MM.1S (cell line): ENCODE measurements at regions not wholly inside any gene's neighbourhood (a gene's known extent, or its start where the extent isn't known, plus 50 kb on each side); places are given as distances from the start of the nearest gene placed in this dataset.

ENCODE experiments used
- DNase-seq: peaks from one replicate; pipeline ENCODE4 v3.0.0-alpha.2; 2015
- H2AFZ ChIP-seq: fragments of 300-600 bp; sonication (generic); 2 replicates; pipeline ENCODE4 v1.6.0; 2016; ENCODE audit warnings: antibody characterized with exemption, low read length
- H3F3A ChIP-seq: fragments of 300-600 bp; sonication (generic); 2 replicates; pipeline ENCODE4 v1.6.1; 2016; ENCODE audit warnings: mild to moderate bottlenecking, antibody characterized with exemption, low read length, moderate library complexity, mixed read lengths; ENCODE audit not compliant: insufficient read depth
- H3K27ac ChIP-seq: fragments of 300-600 bp; sonication (generic); 2 replicates; pipeline ENCODE4 v1.5.1; 2016; ENCODE audit warnings: mild to moderate bottlenecking, low read length
- H3K27me3 ChIP-seq: fragments of 300-600 bp; sonication (generic); replicated peaks from 2 replicates; pipeline ENCODE4 v1.6.0; 2016; ENCODE audit warnings: low read length; ENCODE audit not compliant: insufficient read depth
- H3K36me3 ChIP-seq: fragments of 300-600 bp; sonication (generic); replicated peaks from 2 replicates; pipeline ENCODE4 v1.6.1; 2016; ENCODE audit warnings: mild to moderate bottlenecking, low read length, mixed read lengths; ENCODE audit not compliant: insufficient read depth
- H3K4me1 ChIP-seq: fragments of 300-600 bp; sonication (generic); 2 replicates; pipeline ENCODE4 v1.6.1; 2016; ENCODE audit warnings: low read length, mixed read lengths
- H3K4me2 ChIP-seq: fragments of 300-600 bp; sonication (generic); 2 replicates; pipeline ENCODE4 v1.6.0; 2016; ENCODE audit warnings: low read depth, low read length
- H3K4me3 ChIP-seq: fragments of 300-600 bp; sonication (generic); 2 replicates; pipeline ENCODE4 v1.5.1; 2016; ENCODE audit warnings: low read length, mixed read lengths
- H3K79me2 ChIP-seq: fragments of 300-600 bp; sonication (generic); 2 replicates; pipeline ENCODE4 v1.6.1; 2016; ENCODE audit warnings: mixed run types, low read length, mixed read lengths
- H3K9ac ChIP-seq: fragments of 300-600 bp; sonication (generic); 2 replicates; pipeline ENCODE4 v1.6.1; 2016; ENCODE audit warnings: low read length, mixed read lengths
- H3K9me2 ChIP-seq: fragments of 300-600 bp; sonication (generic); replicated peaks from 2 replicates; pipeline ENCODE4 v1.6.1; 2016; ENCODE audit warnings: mild to moderate bottlenecking, low read length, mixed read lengths; ENCODE audit not compliant: insufficient read depth
- H3K9me3 ChIP-seq: fragments of 300-600 bp; sonication (generic); replicated peaks from 2 replicates; pipeline ENCODE4 v1.6.1; 2016; ENCODE audit warnings: mild to moderate bottlenecking, low read length, mixed read lengths; ENCODE audit not compliant: insufficient read depth
- H4K20me1 ChIP-seq: fragments of 300-600 bp; sonication (generic); 2 replicates; pipeline ENCODE4 v1.6.1; 2016; ENCODE audit warnings: mild to moderate bottlenecking, low read length, moderate library complexity, mixed read lengths; ENCODE audit not compliant: insufficient read depth
- CTCF ChIP-seq: fragments of 300-600 bp; sonication (generic); IDR thresholded peaks from 2 replicates; pipeline ENCODE4 v1.5.1; 2016; ENCODE audit warnings: antibody characterized with exemption, low read length, mixed read lengths
- EZH2 ChIP-seq: fragments of 300-600 bp; sonication (generic); optimal IDR thresholded peaks from 2 replicates; pipeline ENCODE3; 2017; ENCODE audit warnings: low read depth, mild to moderate bottlenecking, antibody characterized with exemption, low read length, mixed read lengths
- EZH2phosphoT487 ChIP-seq: fragments of 300-600 bp; sonication (generic); IDR thresholded peaks from 2 replicates; pipeline ENCODE4 v1.6.1; 2018; ENCODE audit warnings: antibody characterized with exemption, low read length

GRCh38 chr13:99055735-99056134 is 77.9 kb upstream of the DOCK9 start:
- H3K4me1 ChIP-seq = peaks cover 3% of the 10 kb centered on the region; the same call in 1 of the 2 replicates

GRCh38 chr13:99056381-99057014 is 78.6 kb upstream of the DOCK9 start:
- no peak for DNase-seq
- Histone ChIP-seq H3K36me3 (no peaks in the 10 kb centered on the region), H3K4me2 (no peak overlapping the region), H3F3A (no peaks in the 10 kb centered on the region), H3K4me1 (peaks cover under 1% of the 10 kb centered on the region; the same call in 1 of the 2 replicates), H3K27me3 (no peaks in the 10 kb centered on the region), H3K9me3 (no peaks in the 10 kb centered on the region), H3K9ac (no peak overlapping the region), H3K9me2 (no peaks in the 10 kb centered on the region), H3K4me3 (no peak overlapping the region), H4K20me1 (no peaks in the 10 kb centered on the region), H3K79me2 (peaks cover 22% of the 10 kb centered on the region), H2AFZ (no peak overlapping the region), H3K27ac (no peak overlapping the region)
- TF ChIP-seq EZH2phosphoT487 (no peak), EZH2 (no peak), CTCF (no peak)

More at GRCh38 chr13:99055735-99056134, 77.9 kb upstream of the DOCK9 start:
- Histone ChIP-seq H3K4me3 (no peak overlapping the region), H3K9me3 (no peaks in the 10 kb centered on the region), H3F3A (no peaks in the 10 kb centered on the region), H4K20me1 (no peaks in the 10 kb centered on the region), H2AFZ (no peak overlapping the region), H3K27me3 (no peaks in the 10 kb centered on the region), H3K9me2 (no peaks in the 10 kb centered on the region), H3K27ac (no peak overlapping the region), H3K9ac (no peak overlapping the region), H3K79me2 (peaks cover 27% of the 10 kb centered on the region), H3K4me2 (no peak overlapping the region), H3K36me3 (no peaks in the 10 kb centered on the region)
- TF ChIP-seq CTCF (no peak), EZH2phosphoT487 (no peak), EZH2 (no peak)
- DNase-seq = no peak

GRCh38 chr13:99057310-99057975 is 79.6 kb upstream of the DOCK9 start:
- Histone ChIP-seq H3K79me2 (peaks cover 16% of the 10 kb centered on the region; the same call in 1 of the 2 replicates), H3K9ac (no peak overlapping the region), H3K27ac (no peak overlapping the region), H3K9me2 (no peaks in the 10 kb centered on the region), H3K4me1 (no peaks in the 10 kb centered on the region), H3F3A (no peaks in the 10 kb centered on the region), H3K9me3 (no peaks in the 10 kb centered on the region), H4K20me1 (no peaks in the 10 kb centered on the region), H3K4me2 (no peak overlapping the region), H3K36me3 (no peaks in the 10 kb centered on the region), H3K4me3 (no peak overlapping the region), H3K27me3 (no peaks in the 10 kb centered on the region), H2AFZ (no peak overlapping the region)
- no peak for TF ChIP-seq EZH2
- TF ChIP-seq CTCF = no peak
- TF ChIP-seq EZH2phosphoT487 = no peak
- DNase-seq = no peak
